NCI-H2029 treated with DMSO at 0.1 percent for 48 hours (cell line): ENCODE measurements at regions not wholly inside any gene's neighbourhood (a gene's known extent, or its start where the extent isn't known, plus 50 kb on each side); places are given as distances from the start of the nearest gene placed in this dataset.

Experiments used
- DNase-seq: peaks from one replicate; lab custom pipeline; 2025; lab: John Stamatoyannopoulos, UW

DNA sequence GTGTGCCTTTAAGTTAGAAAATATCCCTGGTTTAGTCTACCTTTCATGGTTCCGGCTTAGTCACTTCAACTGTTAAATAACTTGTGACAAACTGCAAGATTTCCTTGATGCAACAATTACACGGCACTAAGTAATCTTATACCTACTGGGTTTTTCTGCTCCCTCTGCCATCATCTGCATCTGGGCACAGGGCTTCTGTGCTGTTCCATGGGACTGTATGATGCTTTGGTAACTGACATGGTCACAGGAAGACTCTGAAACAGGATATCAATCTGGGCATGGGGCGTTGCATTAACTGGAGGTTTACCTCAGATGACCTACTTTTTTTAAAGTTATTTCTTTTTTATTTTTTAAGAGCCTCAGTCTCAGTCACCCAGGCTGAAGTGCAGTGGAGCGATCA is 365.4 kb downstream of the SS18 start:
- no peak for DNase-seq

- DNase-seq = no peak
Observed at GRCh38 chr18:25724121-25724520, 366.3 kb downstream of the SS18 start.

DNA sequence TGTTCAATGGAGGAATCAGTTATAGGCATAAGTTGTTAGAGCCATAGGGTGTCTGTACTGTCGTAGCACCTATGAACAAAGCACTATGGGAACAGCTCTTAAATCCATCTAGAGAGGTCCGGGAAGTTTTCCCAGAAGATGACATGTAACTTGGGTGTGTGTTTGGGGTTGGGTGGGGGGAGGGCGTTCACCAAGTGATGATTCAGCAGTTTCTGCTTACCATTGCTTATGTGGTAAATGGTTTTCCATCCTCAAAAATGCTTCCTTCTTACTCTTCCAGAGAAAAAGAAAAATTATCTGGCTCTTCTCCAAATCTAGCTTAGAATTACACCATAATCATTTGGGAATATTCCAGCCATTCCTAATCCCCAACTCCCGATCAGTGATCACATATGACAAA is 361.1 kb upstream of the ZNF521 start:
- no peak for DNase-seq

DNA sequence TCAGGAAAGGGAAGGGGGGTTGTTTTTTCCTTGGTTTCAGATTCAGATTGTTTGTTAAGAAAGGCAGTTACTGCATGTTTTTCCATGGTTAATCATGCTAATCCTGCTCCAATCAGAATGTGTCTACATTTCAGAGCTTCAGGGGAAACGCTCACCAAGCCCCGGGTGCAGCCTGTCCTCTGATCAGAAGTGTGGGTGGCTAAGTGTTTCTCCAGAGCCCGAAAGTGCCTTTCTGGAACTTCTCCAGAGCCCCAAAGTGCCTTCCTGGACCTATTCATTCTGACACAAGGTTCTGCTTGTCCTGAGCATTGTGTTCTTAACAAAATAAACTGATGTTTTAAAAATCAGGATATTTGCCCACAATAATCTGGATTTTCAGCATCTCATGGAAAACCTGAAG is 359.0 kb upstream of the ZNF521 start:
- DNase-seq = no peak

- no peak for DNase-seq
Observed at GRCh38 chr18:25705650-25706049, 353.7 kb upstream of the ZNF521 start.

DNA sequence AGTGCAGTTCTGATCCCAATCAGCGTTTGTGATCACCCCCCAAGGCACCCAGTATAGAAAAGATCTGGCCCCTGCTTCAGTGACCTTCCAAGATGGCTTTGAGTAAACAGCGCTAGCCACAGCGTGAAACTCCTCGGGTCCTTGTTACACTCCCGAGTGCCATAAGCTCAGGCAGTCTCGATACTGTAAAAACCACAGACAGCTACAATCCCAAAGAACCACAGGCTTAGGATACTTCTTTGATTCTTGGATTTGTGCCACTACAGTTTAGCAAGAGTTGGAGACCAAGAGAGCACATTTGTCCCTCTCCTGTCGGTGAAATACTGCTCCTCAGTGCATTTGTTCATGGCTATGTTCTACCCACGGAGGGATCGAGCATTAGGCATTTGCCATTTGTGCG is 352.5 kb upstream of the ZNF521 start:
- DNase-seq = no peak

DNA sequence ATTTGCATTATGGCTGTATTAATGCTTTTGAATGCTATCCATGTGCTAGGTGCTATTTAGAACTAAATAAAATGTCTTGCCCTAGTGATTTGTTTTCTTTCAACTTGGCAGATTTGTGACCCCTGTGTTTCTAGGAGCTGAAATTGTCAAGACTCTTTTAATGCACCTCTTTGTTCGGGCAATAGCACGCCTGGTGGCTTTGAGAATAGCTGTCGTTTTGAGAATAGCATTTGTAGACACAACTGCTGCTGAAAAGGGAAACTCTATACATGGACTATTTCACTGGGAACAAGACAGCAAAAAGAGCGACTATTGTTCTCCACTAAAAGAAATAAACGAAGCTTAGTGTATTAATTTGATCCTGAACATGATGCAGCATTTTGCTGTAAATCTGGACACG is 352.1 kb upstream of the ZNF521 start:
- no peak for DNase-seq

DNA sequence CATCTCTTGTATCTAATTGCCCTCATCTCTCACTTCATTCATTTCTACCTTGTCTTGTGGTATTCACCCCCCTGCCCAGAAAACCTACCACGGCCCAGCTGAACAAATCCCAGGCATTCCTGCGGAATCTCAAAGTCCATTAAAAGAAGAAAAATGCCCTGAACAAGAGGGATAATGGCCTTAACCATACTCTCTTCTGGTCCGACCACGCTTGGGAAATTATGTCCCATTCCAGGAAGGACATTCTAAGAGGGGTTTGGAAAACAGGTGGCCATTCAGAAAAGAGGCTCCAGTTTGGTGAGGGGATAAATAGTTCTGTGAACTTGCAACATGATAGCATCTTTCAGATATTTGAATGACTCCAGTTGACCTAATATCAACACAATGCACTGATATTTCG is 349.9 kb upstream of the ZNF521 start:
- no peak for DNase-seq

DNA sequence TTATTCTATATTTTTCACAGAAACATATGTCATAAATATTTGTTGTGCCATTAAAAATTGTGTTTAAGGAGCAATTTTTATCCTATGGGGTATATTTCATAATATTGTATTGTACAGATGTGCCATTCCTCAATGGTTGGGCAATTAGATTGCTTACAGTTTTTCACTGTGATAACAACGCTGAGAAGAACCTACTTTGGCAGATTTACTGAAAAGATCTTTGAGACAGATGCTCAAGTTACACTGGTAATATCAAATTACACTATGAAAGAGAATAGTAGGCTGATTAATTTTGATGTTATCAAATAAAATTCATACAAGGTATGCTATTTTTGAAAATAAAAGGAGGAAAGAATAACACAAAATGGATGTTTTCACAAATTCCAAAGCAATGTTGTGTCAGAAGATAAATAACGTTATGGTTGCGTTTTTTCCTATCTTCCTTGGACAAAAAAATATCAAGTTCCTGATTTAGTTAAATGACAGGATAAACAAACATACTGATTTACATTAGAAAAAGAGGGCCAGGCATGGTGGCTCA is 335.1 kb upstream of the ZNF521 start:
- DNase-seq = no peak

GRCh38 chr18:25685088-25685487 is 333.1 kb upstream of the ZNF521 start:
- DNase-seq = no peak

- no peak for DNase-seq
Observed at GRCh38 chr18:25679491-25679890, 327.5 kb upstream of the ZNF521 start.

DNA sequence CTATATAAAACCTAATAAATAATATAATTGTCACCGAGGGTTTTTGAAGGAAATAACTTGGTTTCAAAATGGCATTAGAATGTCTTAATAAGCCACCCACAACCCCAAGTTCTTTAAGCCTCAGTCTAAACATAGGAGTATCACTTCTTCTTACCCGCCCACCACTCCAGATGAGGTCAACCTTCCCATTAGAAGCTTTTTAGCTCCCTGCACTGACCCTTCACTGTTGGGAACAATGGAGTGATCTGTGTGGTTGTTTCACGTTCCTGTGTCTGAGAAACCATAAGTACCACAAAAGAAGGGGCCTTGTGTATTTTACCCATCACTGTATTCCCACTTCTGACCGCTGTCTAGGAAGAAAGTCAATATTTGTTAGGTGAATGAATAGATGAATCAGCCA is 326.3 kb upstream of the ZNF521 start:
- DNase-seq = no peak

DNA sequence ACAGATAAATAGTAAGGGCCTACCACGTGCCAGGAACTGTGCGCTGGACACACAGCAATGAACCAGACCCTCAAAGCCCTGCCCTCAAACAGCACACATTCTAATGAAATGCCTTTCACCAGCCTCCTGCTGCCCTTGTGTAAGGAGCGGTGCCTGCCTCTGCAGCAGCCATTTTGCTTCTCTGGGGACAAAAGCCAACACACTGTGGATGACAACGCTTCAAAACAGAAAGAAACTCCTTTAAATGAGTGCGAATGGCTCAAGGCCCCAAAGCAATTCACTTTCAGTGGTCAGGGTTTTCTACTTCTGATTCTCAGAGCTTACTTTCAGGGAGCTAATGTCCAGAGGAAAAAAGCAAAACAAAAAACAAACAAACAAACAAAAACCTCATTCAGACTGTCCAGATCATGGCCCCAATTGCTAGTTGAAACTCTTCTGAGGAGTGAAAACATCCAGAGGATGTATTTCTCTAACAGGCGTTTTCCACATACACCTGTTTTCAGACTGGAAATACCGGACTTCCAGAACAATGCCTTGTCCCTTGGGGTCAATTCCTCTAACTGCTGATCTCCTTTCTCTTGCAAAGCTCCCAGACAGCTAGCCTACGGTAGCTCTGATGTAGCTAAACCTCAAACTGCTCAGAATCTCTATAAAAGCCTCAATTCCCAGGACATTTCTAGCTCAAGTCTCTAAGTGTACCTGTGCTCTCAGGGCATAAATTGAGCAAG is 323.3 kb upstream of the ZNF521 start:
- no peak for DNase-seq

DNA sequence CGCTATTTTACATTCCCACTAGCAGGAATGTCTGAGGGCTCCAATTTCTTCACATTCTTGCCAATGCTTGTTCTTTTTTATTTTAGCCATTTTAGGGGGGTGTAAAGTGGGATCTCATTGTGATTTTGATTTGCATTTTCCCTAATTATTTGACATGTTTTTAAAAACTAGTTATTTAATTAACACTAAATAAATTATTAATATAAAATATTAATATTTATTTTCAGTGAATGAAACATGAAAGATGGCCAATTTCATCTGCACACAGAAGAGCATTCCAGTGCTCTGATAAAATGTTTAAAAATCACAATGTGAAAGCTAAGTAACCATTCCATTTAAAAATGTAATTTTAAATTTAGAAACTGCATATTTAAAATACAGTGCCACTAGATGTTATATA is 322.2 kb upstream of the ZNF521 start:
- DNase-seq = no peak

DNA sequence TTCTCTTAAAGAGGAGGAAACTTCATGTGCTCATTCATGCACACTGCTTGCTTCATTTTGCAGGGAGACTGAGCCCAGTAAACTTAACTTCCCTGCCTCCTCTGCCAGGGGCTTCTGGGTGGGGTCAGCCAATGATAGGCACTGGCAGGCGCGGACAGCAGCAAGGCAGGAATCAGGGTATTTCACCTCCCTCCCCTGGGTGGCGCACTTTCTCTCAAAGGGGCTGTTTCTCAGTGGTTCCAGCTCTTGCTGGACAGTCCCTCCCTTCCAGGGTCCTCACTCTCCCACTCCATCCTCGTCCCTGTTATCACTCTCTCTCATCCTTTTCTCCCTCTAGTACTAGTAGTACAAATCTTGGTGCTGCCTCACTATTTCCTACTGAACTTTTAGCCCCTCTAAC is 320.5 kb upstream of the ZNF521 start:
- no peak for DNase-seq

DNA sequence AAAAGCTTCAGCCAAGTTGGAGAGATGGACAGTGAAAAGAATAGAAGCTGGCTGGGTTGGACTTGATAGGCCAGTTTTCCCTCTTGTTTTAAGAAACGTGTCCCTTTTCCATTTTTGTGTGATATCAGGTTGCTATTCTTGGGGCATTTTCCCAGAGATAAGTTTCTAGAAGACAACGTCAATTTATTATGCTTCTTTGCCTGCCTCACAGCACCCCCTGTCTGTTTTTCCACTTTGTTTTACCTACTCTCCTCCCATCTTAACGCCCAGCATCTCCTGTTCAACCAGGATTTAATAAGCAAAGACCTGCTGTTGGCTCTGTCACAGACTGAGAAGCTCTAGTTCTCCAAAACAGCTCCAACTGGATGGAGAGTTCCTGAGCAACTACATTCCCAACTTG is 317.8 kb upstream of the ZNF521 start:
- no peak for DNase-seq

- no peak for DNase-seq
Observed at GRCh38 chr18:25662272-25662671, 310.3 kb upstream of the ZNF521 start.

DNA sequence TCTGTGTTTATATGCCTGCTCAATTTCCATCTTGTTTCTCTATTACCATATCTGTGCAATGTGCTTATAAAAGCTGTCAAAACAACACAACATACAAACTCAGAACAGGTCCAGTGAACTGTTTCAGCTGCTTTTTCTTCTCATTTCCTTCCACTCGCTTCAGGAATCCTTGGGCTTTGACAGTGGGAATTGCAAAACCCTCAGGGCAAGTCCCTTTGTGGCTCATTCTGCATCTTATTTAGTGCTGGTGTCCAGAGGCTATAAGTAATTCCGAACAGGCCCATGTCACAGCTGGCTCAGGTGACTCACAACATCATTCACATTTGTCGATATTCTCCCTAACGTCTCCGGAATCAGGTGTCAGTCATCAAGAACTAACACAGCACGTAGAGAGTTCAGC is 309.9 kb upstream of the ZNF521 start:
- DNase-seq = no peak

DNA sequence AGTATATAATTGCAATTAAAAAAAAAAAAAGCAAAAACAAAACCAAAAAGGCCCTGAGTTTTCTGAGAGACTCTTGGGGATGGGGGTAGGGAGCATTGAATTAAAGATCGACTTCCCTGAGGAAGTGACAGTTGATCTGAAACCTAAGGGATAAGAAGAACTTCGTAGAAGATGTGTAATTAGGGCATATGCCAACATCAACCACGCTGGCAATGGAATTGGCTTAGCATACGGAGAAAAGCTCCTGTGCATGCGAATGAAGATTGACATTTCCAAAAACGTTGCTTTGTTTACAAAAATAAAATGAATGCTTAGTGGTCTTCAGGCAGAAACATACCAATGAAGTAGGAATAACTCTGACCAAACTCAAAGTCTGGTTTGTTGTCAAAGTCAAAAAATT is 307.6 kb upstream of the ZNF521 start:
- no peak for DNase-seq

GRCh38 chr18:25658476-25658875 is 306.5 kb upstream of the ZNF521 start:
- no peak for DNase-seq

DNA sequence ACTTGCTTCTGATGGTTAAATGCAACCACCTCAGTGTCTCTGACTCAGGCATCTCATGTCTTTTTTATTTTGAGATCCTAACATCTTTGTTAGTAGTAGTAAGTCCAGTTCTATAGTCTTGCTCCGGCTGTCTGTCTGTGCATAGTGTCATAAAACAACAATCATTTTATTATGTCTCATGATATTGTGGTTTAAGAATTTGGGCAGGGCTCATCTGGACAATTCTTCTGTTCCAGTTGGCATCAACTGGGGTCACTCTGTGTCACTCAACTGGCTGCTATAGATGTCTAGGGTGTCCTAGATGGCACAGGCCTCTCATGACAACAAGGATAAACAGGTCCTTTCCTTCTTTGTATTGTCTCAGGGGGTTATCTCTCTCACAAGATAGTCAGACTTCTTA is 299.6 kb upstream of the ZNF521 start:
- DNase-seq = no peak

DNA sequence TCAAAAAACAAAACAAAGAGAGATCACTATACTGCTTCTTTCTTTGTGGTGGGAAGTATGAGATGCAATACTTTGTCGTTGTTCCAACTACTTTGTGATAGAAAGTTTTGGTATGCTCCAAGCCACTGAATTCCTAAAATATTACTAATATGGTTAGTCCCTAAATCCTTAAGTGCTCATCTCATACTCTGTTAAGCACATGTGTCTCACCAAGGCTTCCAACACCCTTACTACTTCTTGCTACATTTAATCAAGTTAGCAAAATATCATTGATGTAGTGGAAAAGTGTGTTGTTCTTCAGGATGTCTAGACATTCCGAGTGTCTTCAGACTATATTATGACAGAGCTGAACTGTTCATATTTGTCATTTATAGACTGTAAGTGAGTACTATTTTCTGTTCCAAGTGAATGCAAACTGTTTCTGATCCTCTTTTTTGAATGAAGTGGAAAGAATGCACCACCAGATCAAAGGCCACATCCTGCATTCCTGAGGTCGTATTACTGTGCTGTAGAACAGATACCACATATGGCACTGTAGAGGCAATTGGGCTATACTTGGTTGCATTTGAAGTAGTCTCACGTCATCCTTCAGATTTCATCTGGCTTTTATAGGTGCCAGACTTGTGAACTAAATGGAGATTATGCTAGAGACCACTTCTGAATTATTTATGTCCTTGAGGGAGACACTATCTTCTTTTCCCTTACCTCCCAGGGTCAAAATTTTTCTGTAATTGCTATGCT is 298.4 kb upstream of the ZNF521 start:
- DNase-seq = no peak

GRCh38 chr18:25648716-25649260 is 296.8 kb upstream of the ZNF521 start:
- no peak for DNase-seq
